AG10803 (cell line): ENCODE measurements at regions not wholly inside any gene's neighbourhood (a gene's known extent, or its start where the extent isn't known, plus 50 kb on each side); places are given as distances from the start of the nearest gene placed in this dataset.

Experiments used
- DNase-seq: peaks from one replicate; pipeline ENCODE4 v3.0.0; 2010; ENCODE audit warnings: low read depth
- H3K4me3 ChIP-seq: 2 replicates; pipeline ENCODE4 v1.5.1; 2011; ENCODE audit warnings: mild to moderate bottlenecking, low read length, control low read depth
- CTCF ChIP-seq: conservative IDR thresholded peaks from 2 replicates; pipeline ENCODE4 v1.5.1; 2011; ENCODE audit warnings: mild to moderate bottlenecking, low read length, control low read depth, inconsistent platforms

- TF ChIP-seq CTCF: no peak
- no peak overlapping the region for H3K4me3 ChIP-seq
- no peak for DNase-seq
These were observed 83.4 kb downstream of the IRX5 start for GRCh38 chr16:55014022-55014421.

GRCh38 chr16:55015181-55015913 is 84.7 kb downstream of the IRX5 start:
- no peak for DNase-seq
- no peak for TF ChIP-seq CTCF
- H3K4me3 ChIP-seq: no peak overlapping the region

- no peak for DNase-seq
These were observed 85.8 kb downstream of the IRX5 start for GRCh38 chr16:55016515-55016914.

GRCh38 chr16:55017321-55017720 is 86.7 kb downstream of the IRX5 start:
- no peak for DNase-seq
- TF ChIP-seq CTCF: no peak
- H3K4me3 ChIP-seq: no peak overlapping the region

More at GRCh38 chr16:55016515-55016914, 85.8 kb downstream of the IRX5 start:
- H3K4me3 ChIP-seq: no peak overlapping the region
- no peak for TF ChIP-seq CTCF

- TF ChIP-seq CTCF: no peak
- DNase-seq: no peak
- H3K4me3 ChIP-seq: no peak overlapping the region
These were observed 88.2 kb downstream of the IRX5 start for GRCh38 chr16:55018881-55019280.

- TF ChIP-seq CTCF: no peak
- H3K4me3 ChIP-seq: no peak overlapping the region
- DNase-seq: no peak
These were observed 88.9 kb downstream of the IRX5 start for GRCh38 chr16:55019419-55020131.
